DOHH2 (cell line): ENCODE measurements at regions not wholly inside any gene's neighbourhood (a gene's known extent, or its start where the extent isn't known, plus 50 kb on each side); places are given as distances from the start of the nearest gene placed in this dataset.

Experiments
- EZH2phosphoT487 ChIP-seq: fragments of 200-600 bp; sonication (generic); IDR thresholded peaks from 2 replicates; pipeline ENCODE4 v1.6.1; 2017; ENCODE audit warnings: borderline replicate concordance, mild to moderate bottlenecking, antibody characterized with exemption, low read length, moderate library complexity, mixed read lengths
- TF ChIP-seq, protein P1 (sequence below): fragments of 200-600 bp; sonication (generic); IDR thresholded peaks from one replicate; pipeline ENCODE4 v1.5.1; 2014; ENCODE audit warnings: antibody characterized with exemption, mild to moderate bottlenecking, low read depth, low read length; ENCODE audit not compliant: poor library complexity, severe bottlenecking

DNA sequence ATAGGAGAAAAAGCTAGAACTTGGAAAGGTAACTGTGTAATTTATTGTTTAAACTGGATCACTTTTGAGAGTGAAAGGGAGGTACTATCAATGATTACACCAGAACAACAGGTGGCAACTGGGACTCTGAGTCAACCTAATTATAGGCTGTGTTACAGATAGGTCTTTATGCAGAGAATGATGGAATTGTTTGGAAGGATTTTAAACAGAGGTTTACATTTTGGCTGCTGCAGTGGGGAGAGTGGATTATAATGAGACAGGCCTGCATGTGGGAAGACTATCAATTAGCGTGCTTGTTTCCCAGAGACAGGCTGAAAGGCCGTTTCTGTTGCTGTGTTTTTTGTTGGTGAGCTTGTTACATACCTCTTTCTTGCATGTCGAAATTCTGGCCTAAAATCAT lies 432.9 kb downstream of the PLA2G4A start:
- TF ChIP-seq, protein P1, sequence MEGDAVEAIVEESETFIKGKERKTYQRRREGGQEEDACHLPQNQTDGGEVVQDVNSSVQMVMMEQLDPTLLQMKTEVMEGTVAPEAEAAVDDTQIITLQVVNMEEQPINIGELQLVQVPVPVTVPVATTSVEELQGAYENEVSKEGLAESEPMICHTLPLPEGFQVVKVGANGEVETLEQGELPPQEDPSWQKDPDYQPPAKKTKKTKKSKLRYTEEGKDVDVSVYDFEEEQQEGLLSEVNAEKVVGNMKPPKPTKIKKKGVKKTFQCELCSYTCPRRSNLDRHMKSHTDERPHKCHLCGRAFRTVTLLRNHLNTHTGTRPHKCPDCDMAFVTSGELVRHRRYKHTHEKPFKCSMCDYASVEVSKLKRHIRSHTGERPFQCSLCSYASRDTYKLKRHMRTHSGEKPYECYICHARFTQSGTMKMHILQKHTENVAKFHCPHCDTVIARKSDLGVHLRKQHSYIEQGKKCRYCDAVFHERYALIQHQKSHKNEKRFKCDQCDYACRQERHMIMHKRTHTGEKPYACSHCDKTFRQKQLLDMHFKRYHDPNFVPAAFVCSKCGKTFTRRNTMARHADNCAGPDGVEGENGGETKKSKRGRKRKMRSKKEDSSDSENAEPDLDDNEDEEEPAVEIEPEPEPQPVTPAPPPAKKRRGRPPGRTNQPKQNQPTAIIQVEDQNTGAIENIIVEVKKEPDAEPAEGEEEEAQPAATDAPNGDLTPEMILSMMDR = no peak
- no peak for TF ChIP-seq EZH2phosphoT487
